ENCODE measurements at regions not wholly inside any gene's neighbourhood (a gene's known extent, or its start where the extent isn't known, plus 50 kb on each side); places are given as distances from the start of the nearest gene placed in this dataset.

DNA sequence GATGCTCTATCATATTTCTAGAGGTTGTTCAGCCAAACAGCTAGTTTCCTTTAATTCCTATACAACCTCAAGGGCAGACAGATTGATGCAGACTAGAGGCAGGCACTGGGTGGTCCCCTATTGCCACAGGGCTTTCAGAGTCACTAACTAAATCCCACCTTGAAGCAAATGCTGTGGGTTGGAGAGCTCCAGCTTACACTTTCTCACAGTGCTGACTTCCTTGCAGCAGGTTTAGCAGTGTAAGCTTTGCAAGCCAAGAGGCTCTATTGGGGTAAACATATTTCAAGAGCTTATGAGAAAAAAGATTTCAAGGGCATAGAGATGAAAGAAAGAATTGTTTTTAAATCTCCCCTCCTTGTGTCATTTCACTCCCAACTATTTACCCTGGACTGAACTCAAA is 366.5 kb upstream of the CRIM1 start:
- TF ChIP-seq, protein P1, sequence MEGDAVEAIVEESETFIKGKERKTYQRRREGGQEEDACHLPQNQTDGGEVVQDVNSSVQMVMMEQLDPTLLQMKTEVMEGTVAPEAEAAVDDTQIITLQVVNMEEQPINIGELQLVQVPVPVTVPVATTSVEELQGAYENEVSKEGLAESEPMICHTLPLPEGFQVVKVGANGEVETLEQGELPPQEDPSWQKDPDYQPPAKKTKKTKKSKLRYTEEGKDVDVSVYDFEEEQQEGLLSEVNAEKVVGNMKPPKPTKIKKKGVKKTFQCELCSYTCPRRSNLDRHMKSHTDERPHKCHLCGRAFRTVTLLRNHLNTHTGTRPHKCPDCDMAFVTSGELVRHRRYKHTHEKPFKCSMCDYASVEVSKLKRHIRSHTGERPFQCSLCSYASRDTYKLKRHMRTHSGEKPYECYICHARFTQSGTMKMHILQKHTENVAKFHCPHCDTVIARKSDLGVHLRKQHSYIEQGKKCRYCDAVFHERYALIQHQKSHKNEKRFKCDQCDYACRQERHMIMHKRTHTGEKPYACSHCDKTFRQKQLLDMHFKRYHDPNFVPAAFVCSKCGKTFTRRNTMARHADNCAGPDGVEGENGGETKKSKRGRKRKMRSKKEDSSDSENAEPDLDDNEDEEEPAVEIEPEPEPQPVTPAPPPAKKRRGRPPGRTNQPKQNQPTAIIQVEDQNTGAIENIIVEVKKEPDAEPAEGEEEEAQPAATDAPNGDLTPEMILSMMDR (conservative IDR thresholded peaks at IDR 0.05; ENCODE audit: low read depth, low read length): no peak
- no peak for TF ChIP-seq EZH2 (IDR thresholded peaks at IDR 0.05; ENCODE audit: borderline replicate concordance, low read depth, low read length, poor library complexity, severe bottlenecking)
